CD14-positive monocyte (primary cell): ENCODE measurements at regions not wholly inside any gene's neighbourhood (a gene's known extent, or its start where the extent isn't known, plus 50 kb on each side); places are given as distances from the start of the nearest gene placed in this dataset.

Experiments used
- DNase-seq, 3 donors: peaks; one replicate each; pipeline ENCODE4 v3.0.0-alpha.2; 2011 to 2022
- H2AFZ ChIP-seq: 2 replicates; pipeline ENCODE4 v1.6.0; 2012; ENCODE audit warnings: mild to moderate bottlenecking, low read depth, low read length, inconsistent platforms; ENCODE audit not compliant: insufficient read depth, poor library complexity, severe bottlenecking
- H3K27ac ChIP-seq, 2 donors: 1 replicate in 1 of 2; 2 replicates in 1 of 2; pipeline ENCODE4 v1.5.1; 2012 to 2013; ENCODE audit warnings: low read length in 2 of 2, control low read depth in 1 of 2, inconsistent platforms in 1 of 2, low read depth in 1 of 2, mild to moderate bottlenecking in 1 of 2
- H3K27me3 ChIP-seq, 2 donors: one replicate each; pipeline versions ENCODE4 v1.6.0 to v1.6.1; 2011 to 2013; ENCODE audit warnings: low read length in 2 of 2; ENCODE audit not compliant: control insufficient read depth in 2 of 2, insufficient read depth in 2 of 2
- H3K36me3 ChIP-seq, 2 donors: replicated peaks in 1 of 2; 1 replicate in 1 of 2; 2 replicates in 1 of 2; pipeline versions ENCODE4 v1.5.1 to v1.6.1; 2012 to 2013; ENCODE audit warnings: low read length in 2 of 2, control low read depth in 1 of 2, inconsistent platforms in 1 of 2, mild to moderate bottlenecking in 1 of 2; ENCODE audit not compliant: insufficient read depth in 2 of 2, control insufficient read depth in 1 of 2
- H3K4me1 ChIP-seq, 2 donors: 1 replicate in 1 of 2; 2 replicates in 1 of 2; pipeline versions ENCODE4 v1.5.1 to v1.6.1; 2012 to 2013; ENCODE audit warnings: low read length in 2 of 2, control low read depth in 1 of 2, inconsistent platforms in 1 of 2, mild to moderate bottlenecking in 1 of 2, moderate library complexity in 1 of 2; ENCODE audit not compliant: insufficient read depth in 2 of 2, control insufficient read depth in 1 of 2
- H3K4me2 ChIP-seq: replicated peaks from 2 replicates; pipeline ENCODE3; 2012; ENCODE audit warnings: low read length, moderate library complexity, mild to moderate bottlenecking; ENCODE audit not compliant: poor library complexity, severe bottlenecking; ENCODE audit errors: extremely low read depth
- H3K4me3 ChIP-seq, 3 experiments: fragments of 200-600 bp in 1 of 3; sonication (generic) in 1 of 3; replicated peaks in 1 of 3; 1 replicate in 2 of 3; 2 replicates in 1 of 3; pipeline ENCODE4 v1.5.1; 2011 to 2013; ENCODE audit warnings: low read length in 3 of 3, mild to moderate bottlenecking in 3 of 3, control low read depth in 2 of 3, low read depth in 2 of 3, inconsistent platforms in 1 of 3, moderate library complexity in 1 of 3
- H3K79me2 ChIP-seq: 2 replicates; pipeline ENCODE4 v1.6.0; 2012; ENCODE audit warnings: mild to moderate bottlenecking, control low read depth, inconsistent platforms, low read length, moderate library complexity; ENCODE audit not compliant: insufficient read depth
- H3K9ac ChIP-seq: 2 replicates; pipeline ENCODE4 v1.6.0; 2017; ENCODE audit warnings: low read length, mild to moderate bottlenecking; ENCODE audit not compliant: insufficient read depth, poor library complexity, severe bottlenecking
- H3K9me3 ChIP-seq, 2 donors: replicated peaks in 1 of 2; 1 replicate in 1 of 2; 2 replicates in 1 of 2; pipeline versions ENCODE4 v1.5.1 to v1.6.1; 2012 to 2013; ENCODE audit warnings: low read length in 2 of 2, control low read depth in 1 of 2; ENCODE audit not compliant: control insufficient read depth in 1 of 2, insufficient read depth in 1 of 2
- H4K20me1 ChIP-seq: 2 replicates; pipeline ENCODE4 v1.6.0; 2012; ENCODE audit warnings: mild to moderate bottlenecking, low read length, control low read depth, moderate library complexity; ENCODE audit not compliant: insufficient read depth
- H3K27ac Mint-ChIP-seq, 7 donors: one replicate each; pipeline ENCODE4 v1.8.0; 2020; ENCODE audit warnings: mild to moderate bottlenecking in 7 of 7, mixed read lengths in 7 of 7, moderate library complexity in 6 of 7, inconsistent platforms in 2 of 7
- H3K27me3 Mint-ChIP-seq, 3 donors: one replicate each; pipeline ENCODE4 v1.8.0; 2021 to 2022; ENCODE audit warnings: low read depth in 3 of 3, mild to moderate bottlenecking in 3 of 3, mixed read lengths in 3 of 3, moderate library complexity in 3 of 3, inconsistent platforms in 1 of 3
- H3K36me3 Mint-ChIP-seq, 2 donors: one replicate each; pipeline ENCODE4 v1.8.0; 2020; ENCODE audit warnings: mixed read lengths in 2 of 2, inconsistent platforms in 1 of 2, mild to moderate bottlenecking in 1 of 2
- H3K4me1 Mint-ChIP-seq: one replicate; pipeline ENCODE4 v1.8.0; 2020; ENCODE audit warnings: mild to moderate bottlenecking, mixed read lengths
- H3K4me3 Mint-ChIP-seq, 2 donors: one replicate each; pipeline ENCODE4 v1.8.0; 2020; ENCODE audit warnings: mild to moderate bottlenecking in 2 of 2, mixed read lengths in 2 of 2, moderate library complexity in 1 of 2
- H3K9me3 Mint-ChIP-seq, 7 donors: one replicate each; pipeline ENCODE4 v1.8.0; 2020 to 2022; ENCODE audit warnings: mixed read lengths in 7 of 7, mild to moderate bottlenecking in 6 of 7, moderate library complexity in 6 of 7, inconsistent platforms in 2 of 7
- CTCF ChIP-seq: fragments of 200-600 bp; IDR thresholded peaks from one replicate; pipeline ENCODE4 v1.8.0; 2022; ENCODE audit warnings: antibody characterized with exemption, mild to moderate bottlenecking
- WGBS: methylation state at CpG from one replicate; pipeline ENCODE4 v1.1.5; 2013; ENCODE audit warnings: missing lambda C conversion rate; ENCODE audit not compliant: insufficient coverage; 5-methylcytosine and 5-hydroxymethylcytosine counted together
- intact Hi-C, 2 donors: fragments of 100-400 bp; cut with micrococcal nuclease; formaldehyde crosslinking; loops; one replicate each; pipeline versions ENCODE4 v1.15.0 to v1.15.1; 2023

- no peak overlapping the region for H3K4me2 ChIP-seq
- no peak for TF ChIP-seq CTCF
- H4K20me1 ChIP-seq: no peaks in the 10 kb centered on the region
- H2AFZ ChIP-seq: no peak overlapping the region
- no peak overlapping the region for H3K4me3 ChIP-seq
- no CpG with 5 or more reads among the region's 4 CpGs for WGBS
- no peaks in the 10 kb centered on the region for H3K9me3 ChIP-seq
- no peak overlapping the region for H3K27ac ChIP-seq
- no peak overlapping the region for H3K4me3 Mint-ChIP-seq
- no peak for DNase-seq
- H3K36me3 Mint-ChIP-seq: no peaks in the 10 kb centered on the region
- H3K9me3 Mint-ChIP-seq: peaks cover 2 to 9% (median 4%) of the 10 kb centered on the region in 7 donors
- H3K27ac Mint-ChIP-seq: no peak overlapping the region
- H3K9ac ChIP-seq: no peak overlapping the region
- H3K27me3 Mint-ChIP-seq: no peaks in the 10 kb centered on the region
- H3K4me1 ChIP-seq: no peaks in the 10 kb centered on the region
- no peaks in the 10 kb centered on the region for H3K4me1 Mint-ChIP-seq
- no peaks in the 10 kb centered on the region for H3K27me3 ChIP-seq
- no peaks in the 10 kb centered on the region for H3K36me3 ChIP-seq
- intact Hi-C loops: no loop called here
- H3K79me2 ChIP-seq: no peaks in the 10 kb centered on the region
Observed at GRCh38 chr21:20163167-20163566, 835.0 kb upstream of the NCAM2 start.

- Histone ChIP-seq H4K20me1 (no peaks in the 10 kb centered on the region), H3K4me2 (no peak overlapping the region), H3K9ac (no peak overlapping the region), H2AFZ (no peak overlapping the region), H3K4me3 (no peak overlapping the region), H3K27ac (no peak overlapping the region), H3K4me1 (no peaks in the 10 kb centered on the region), H3K36me3 (no peaks in the 10 kb centered on the region), H3K27me3 (no peaks in the 10 kb centered on the region), H3K79me2 (no peaks in the 10 kb centered on the region), H3K9me3 (no peaks in the 10 kb centered on the region)
- WGBS: no CpG with 5 or more reads among the region's 1 CpG
- peaks cover under 1 to 5% (median 2%) of the 10 kb centered on the region in 7 donors for H3K9me3 Mint-ChIP-seq
- no peak for DNase-seq
- H3K36me3 Mint-ChIP-seq: no peaks in the 10 kb centered on the region
- H3K4me3 Mint-ChIP-seq: no peak overlapping the region
- no peak overlapping the region for H3K27ac Mint-ChIP-seq
- intact Hi-C loops: no loop called here
- no peaks in the 10 kb centered on the region for H3K4me1 Mint-ChIP-seq
- TF ChIP-seq CTCF: no peak
- H3K27me3 Mint-ChIP-seq: no peaks in the 10 kb centered on the region
Observed at GRCh38 chr21:20167059-20167458, 831.1 kb upstream of the NCAM2 start.
